Uterus (tissue), 2 donors: ENCODE measurements at regions not wholly inside any gene's neighbourhood (a gene's known extent, or its start where the extent isn't known, plus 50 kb on each side); places are given as distances from the start of the nearest gene placed in this dataset.

Experiments used
- POLR2A ChIP-seq, 2 donors: fragments of 450-650 bp; IDR thresholded peaks; one replicate each; pipeline ENCODE4 v1.6.1; 2016; ENCODE audit warnings: antibody characterized with exemption in 2 of 2, mild to moderate bottlenecking in 1 of 2, moderate library complexity in 1 of 2
- TF ChIP-seq, protein P1 (sequence below), 4 experiments: fragments of 200-600 bp in 2 of 4; fragments of 450-650 bp in 2 of 4; sonication (generic) in 2 of 4; IDR thresholded peaks; one replicate each; pipeline ENCODE4 v1.5.1; 2016 to 2019; ENCODE audit warnings: antibody characterized with exemption in 4 of 4, mild to moderate bottlenecking in 2 of 4, moderate library complexity in 1 of 4

DNA sequence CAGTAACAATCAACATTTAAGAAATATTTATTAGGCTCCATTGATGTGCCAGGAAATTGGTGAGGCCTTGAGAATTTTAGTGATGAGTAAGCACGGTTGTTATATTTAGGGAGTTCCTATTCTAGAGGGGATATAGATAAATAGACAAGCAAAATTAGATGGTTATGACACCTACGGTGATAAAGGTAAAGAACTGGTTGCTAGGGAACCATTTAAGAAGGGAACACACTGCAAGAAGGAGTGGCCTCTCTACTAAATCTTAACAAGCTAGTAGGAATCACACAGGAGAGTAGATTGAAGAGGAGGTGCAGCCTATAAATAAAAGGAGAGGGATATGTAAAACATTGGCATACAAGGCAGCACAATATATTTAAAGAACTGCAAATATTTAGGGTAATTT is 155.2 kb downstream of the LRIG3 start:
- TF ChIP-seq, protein P1, sequence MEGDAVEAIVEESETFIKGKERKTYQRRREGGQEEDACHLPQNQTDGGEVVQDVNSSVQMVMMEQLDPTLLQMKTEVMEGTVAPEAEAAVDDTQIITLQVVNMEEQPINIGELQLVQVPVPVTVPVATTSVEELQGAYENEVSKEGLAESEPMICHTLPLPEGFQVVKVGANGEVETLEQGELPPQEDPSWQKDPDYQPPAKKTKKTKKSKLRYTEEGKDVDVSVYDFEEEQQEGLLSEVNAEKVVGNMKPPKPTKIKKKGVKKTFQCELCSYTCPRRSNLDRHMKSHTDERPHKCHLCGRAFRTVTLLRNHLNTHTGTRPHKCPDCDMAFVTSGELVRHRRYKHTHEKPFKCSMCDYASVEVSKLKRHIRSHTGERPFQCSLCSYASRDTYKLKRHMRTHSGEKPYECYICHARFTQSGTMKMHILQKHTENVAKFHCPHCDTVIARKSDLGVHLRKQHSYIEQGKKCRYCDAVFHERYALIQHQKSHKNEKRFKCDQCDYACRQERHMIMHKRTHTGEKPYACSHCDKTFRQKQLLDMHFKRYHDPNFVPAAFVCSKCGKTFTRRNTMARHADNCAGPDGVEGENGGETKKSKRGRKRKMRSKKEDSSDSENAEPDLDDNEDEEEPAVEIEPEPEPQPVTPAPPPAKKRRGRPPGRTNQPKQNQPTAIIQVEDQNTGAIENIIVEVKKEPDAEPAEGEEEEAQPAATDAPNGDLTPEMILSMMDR (IDR thresholded peaks at IDR 0.05): no peak
- TF ChIP-seq POLR2A (IDR thresholded peaks at IDR 0.05): no peak
